HEK293T (cell line): ENCODE measurements at regions not wholly inside any gene's neighbourhood (a gene's known extent, or its start where the extent isn't known, plus 50 kb on each side); places are given as distances from the start of the nearest gene placed in this dataset.

Experiments
- ARNT ChIP-seq: fragments of 450-650 bp; IDR thresholded peaks from 2 replicates; pipeline ENCODE4 v1.6.1; 2017; ENCODE audit warnings: mild to moderate bottlenecking
- CTBP1 ChIP-seq: fragments of 450-650 bp; IDR thresholded peaks from 2 replicates; pipeline ENCODE4 v1.6.1; 2016; ENCODE audit warnings: borderline replicate concordance
- ELF4 ChIP-seq: fragments of 450-650 bp; IDR thresholded peaks from 2 replicates; pipeline ENCODE4 v1.6.1; 2017; ENCODE audit warnings: antibody characterized with exemption
- SP1 ChIP-seq: fragments of 450-650 bp; IDR thresholded peaks from 2 replicates; pipeline ENCODE4 v1.6.1; 2017
- SUZ12 ChIP-seq: fragments of 450-650 bp; IDR thresholded peaks from 2 replicates; pipeline ENCODE4 v1.6.1; 2016; ENCODE audit warnings: mild to moderate bottlenecking
- TF ChIP-seq, protein P1 (sequence below): fragments of 450-650 bp; IDR thresholded peaks from 2 replicates; pipeline ENCODE4 v1.6.1; 2016

DNA sequence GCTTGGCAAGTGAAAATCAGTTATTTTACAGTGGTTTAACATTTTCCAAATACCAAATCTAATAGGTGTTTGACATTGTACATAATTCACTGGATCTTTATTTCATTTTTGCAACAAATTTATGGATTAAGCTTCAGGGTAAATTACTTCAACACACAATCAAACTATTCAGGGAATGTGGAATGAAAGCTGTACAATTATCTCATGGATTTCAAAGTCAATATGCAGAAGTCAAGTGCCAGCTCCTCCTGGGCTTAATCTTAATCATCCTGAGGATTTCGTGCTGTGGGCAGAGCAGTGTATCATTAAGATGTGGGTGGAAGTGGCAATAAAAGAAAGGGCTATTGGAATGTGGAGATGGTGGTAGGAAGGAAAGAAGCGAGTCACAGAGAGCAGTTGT lies 548.8 kb downstream of the COL12A1 start:
- TF ChIP-seq CTBP1 = no peak
- no peak for TF ChIP-seq ELF4
- no peak for TF ChIP-seq SUZ12
- TF ChIP-seq SP1 = no peak
- TF ChIP-seq, protein P1, sequence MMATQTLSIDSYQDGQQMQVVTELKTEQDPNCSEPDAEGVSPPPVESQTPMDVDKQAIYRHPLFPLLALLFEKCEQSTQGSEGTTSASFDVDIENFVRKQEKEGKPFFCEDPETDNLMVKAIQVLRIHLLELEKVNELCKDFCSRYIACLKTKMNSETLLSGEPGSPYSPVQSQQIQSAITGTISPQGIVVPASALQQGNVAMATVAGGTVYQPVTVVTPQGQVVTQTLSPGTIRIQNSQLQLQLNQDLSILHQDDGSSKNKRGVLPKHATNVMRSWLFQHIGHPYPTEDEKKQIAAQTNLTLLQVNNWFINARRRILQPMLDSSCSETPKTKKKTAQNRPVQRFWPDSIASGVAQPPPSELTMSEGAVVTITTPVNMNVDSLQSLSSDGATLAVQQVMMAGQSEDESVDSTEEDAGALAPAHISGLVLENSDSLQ = no peak
- no peak for TF ChIP-seq ARNT
